KMS-11 (cell line): ENCODE measurements at regions not wholly inside any gene's neighbourhood (a gene's known extent, or its start where the extent isn't known, plus 50 kb on each side); places are given as distances from the start of the nearest gene placed in this dataset.
"Not testable (repeated sequence)": the region's sequence is repeated elsewhere in the genome, so short reads cannot be mapped to it uniquely, and the experiment has no call there.

Source experiments
- H2AFZ ChIP-seq: fragments of 200-600 bp; sonication (generic); 2 replicates; pipeline ENCODE4 v1.6.1; 2016; ENCODE audit warnings: antibody characterized with exemption, mixed run types, low read depth
- H3K27ac ChIP-seq: fragments of 200-600 bp; sonication (generic); 2 replicates; pipeline ENCODE4 v1.6.1; 2016; ENCODE audit warnings: mild to moderate bottlenecking, mixed run types
- H3K27me3 ChIP-seq: fragments of 200-600 bp; sonication (generic); 2 replicates; pipeline ENCODE4 v1.6.1; 2017; ENCODE audit warnings: mild to moderate bottlenecking, low read depth, mixed run types, moderate library complexity; ENCODE audit not compliant: insufficient read depth
- H3K36me3 ChIP-seq: fragments of 200-600 bp; sonication (generic); 2 replicates; pipeline ENCODE4 v1.6.1; 2017; ENCODE audit warnings: mild to moderate bottlenecking, mixed run types; ENCODE audit not compliant: insufficient read depth
- H3K4me1 ChIP-seq: fragments of 200-600 bp; sonication (generic); 2 replicates; pipeline ENCODE4 v1.6.1; 2016; ENCODE audit warnings: mild to moderate bottlenecking, low read depth, mixed run types; ENCODE audit not compliant: poor library complexity, severe bottlenecking
- H3K4me2 ChIP-seq: fragments of 200-600 bp; sonication (generic); 2 replicates; pipeline ENCODE4 v1.7.0; 2016; ENCODE audit warnings: mild to moderate bottlenecking, mixed run types
- H3K4me3 ChIP-seq: fragments of 200-600 bp; sonication (generic); IDR thresholded peaks from 2 replicates; pipeline ENCODE4 v1.6.1; 2017; ENCODE audit warnings: low read depth, low read length, mixed read lengths; ENCODE audit not compliant: insufficient read depth
- H3K79me2 ChIP-seq: fragments of 200-600 bp; sonication (generic); 2 replicates; pipeline ENCODE4 v1.6.1; 2016; ENCODE audit warnings: low read depth, mixed run types; ENCODE audit not compliant: insufficient read depth
- H3K9ac ChIP-seq: fragments of 200-600 bp; sonication (generic); 2 replicates; pipeline ENCODE4 v1.6.1; 2016; ENCODE audit warnings: mild to moderate bottlenecking, mixed run types
- H4K20me1 ChIP-seq: fragments of 200-600 bp; sonication (generic); 2 replicates; pipeline ENCODE4 v1.6.1; 2016; ENCODE audit warnings: mild to moderate bottlenecking, mixed run types; ENCODE audit not compliant: insufficient read depth
- CTCF ChIP-seq: fragments of 200-600 bp; sonication (generic); conservative IDR thresholded peaks from 2 replicates; pipeline ENCODE4 v1.6.1; 2017; ENCODE audit warnings: low read depth, mild to moderate bottlenecking, antibody characterized with exemption, low read length, moderate library complexity, mixed read lengths

- H3K36me3 ChIP-seq = no peaks in the 10 kb centered on the region
- H4K20me1 ChIP-seq = no peaks in the 10 kb centered on the region
- H3K27me3 ChIP-seq = no peaks in the 10 kb centered on the region
- no peaks in the 10 kb centered on the region for H3K79me2 ChIP-seq
- no peak for TF ChIP-seq CTCF
- H2AFZ ChIP-seq = no peak overlapping the region
- no peaks in the 10 kb centered on the region for H3K4me1 ChIP-seq
- H3K27ac ChIP-seq = no peak overlapping the region
- H3K9ac ChIP-seq = no peak overlapping the region
- no peak overlapping the region for H3K4me2 ChIP-seq
- no peak overlapping the region for H3K4me3 ChIP-seq
Measured at GRCh38 chr1:227508431-227508830, 54.9 kb upstream of the ZNF678 start.

GRCh38 chr1:227506490-227507393 is 56.6 kb upstream of the ZNF678 start:
- not testable (repeated sequence) for H3K4me1 ChIP-seq, H3K27me3 ChIP-seq, H3K36me3 ChIP-seq, H3K4me3 ChIP-seq, H4K20me1 ChIP-seq, H3K79me2 ChIP-seq, H3K4me2 ChIP-seq, H3K9ac ChIP-seq, H2AFZ ChIP-seq, H3K27ac ChIP-seq

GRCh38 chr1:227496045-227496444 is 67.3 kb upstream of the ZNF678 start:
- not testable (repeated sequence) for H3K9ac ChIP-seq, H3K4me1 ChIP-seq, H2AFZ ChIP-seq

GRCh38 chr1:227493863-227494551 is 69.3 kb upstream of the ZNF678 start:
- not testable (repeated sequence) for H3K4me3 ChIP-seq, H3K27ac ChIP-seq

More at GRCh38 chr1:227496045-227496444, 67.3 kb upstream of the ZNF678 start:
- not testable (repeated sequence) for H3K4me2 ChIP-seq, H3K4me3 ChIP-seq, H3K36me3 ChIP-seq, H3K79me2 ChIP-seq, H4K20me1 ChIP-seq, H3K27me3 ChIP-seq, H3K27ac ChIP-seq

GRCh38 chr1:227490478-227490877 is 72.9 kb upstream of the ZNF678 start:
- H3K9ac ChIP-seq = no peak overlapping the region
- no peaks in the 10 kb centered on the region for H3K79me2 ChIP-seq
- H3K4me2 ChIP-seq = no peak overlapping the region
- H3K27ac ChIP-seq = no peak overlapping the region
- H4K20me1 ChIP-seq = no peaks in the 10 kb centered on the region
- no peaks in the 10 kb centered on the region for H3K27me3 ChIP-seq
- no peaks in the 10 kb centered on the region for H3K36me3 ChIP-seq
- H3K4me3 ChIP-seq = no peak overlapping the region
- TF ChIP-seq CTCF = no peak
- H3K4me1 ChIP-seq = no peaks in the 10 kb centered on the region
- no peak overlapping the region for H2AFZ ChIP-seq

More at GRCh38 chr1:227493863-227494551, 69.3 kb upstream of the ZNF678 start:
- not testable (repeated sequence) for H4K20me1 ChIP-seq, H3K79me2 ChIP-seq, H2AFZ ChIP-seq, H3K9ac ChIP-seq, H3K36me3 ChIP-seq, H3K4me1 ChIP-seq, H3K4me2 ChIP-seq, H3K27me3 ChIP-seq
